ENCODE measurements at regions not wholly inside any gene's neighbourhood (a gene's known extent, or its start where the extent isn't known, plus 50 kb on each side); places are given as distances from the start of the nearest gene placed in this dataset.

GRCh38 chr17:13865650-13866049 is 203.7 kb upstream of the COX10 start:
- no peak for TF ChIP-seq POLR2AphosphoS5 (IDR thresholded peaks at IDR 0.05; ENCODE audit: low read depth)
- no peak for TF ChIP-seq STAT1 (IDR thresholded peaks at IDR 0.05; ENCODE audit: unreplicated experiment)
- TF ChIP-seq, protein P1, sequence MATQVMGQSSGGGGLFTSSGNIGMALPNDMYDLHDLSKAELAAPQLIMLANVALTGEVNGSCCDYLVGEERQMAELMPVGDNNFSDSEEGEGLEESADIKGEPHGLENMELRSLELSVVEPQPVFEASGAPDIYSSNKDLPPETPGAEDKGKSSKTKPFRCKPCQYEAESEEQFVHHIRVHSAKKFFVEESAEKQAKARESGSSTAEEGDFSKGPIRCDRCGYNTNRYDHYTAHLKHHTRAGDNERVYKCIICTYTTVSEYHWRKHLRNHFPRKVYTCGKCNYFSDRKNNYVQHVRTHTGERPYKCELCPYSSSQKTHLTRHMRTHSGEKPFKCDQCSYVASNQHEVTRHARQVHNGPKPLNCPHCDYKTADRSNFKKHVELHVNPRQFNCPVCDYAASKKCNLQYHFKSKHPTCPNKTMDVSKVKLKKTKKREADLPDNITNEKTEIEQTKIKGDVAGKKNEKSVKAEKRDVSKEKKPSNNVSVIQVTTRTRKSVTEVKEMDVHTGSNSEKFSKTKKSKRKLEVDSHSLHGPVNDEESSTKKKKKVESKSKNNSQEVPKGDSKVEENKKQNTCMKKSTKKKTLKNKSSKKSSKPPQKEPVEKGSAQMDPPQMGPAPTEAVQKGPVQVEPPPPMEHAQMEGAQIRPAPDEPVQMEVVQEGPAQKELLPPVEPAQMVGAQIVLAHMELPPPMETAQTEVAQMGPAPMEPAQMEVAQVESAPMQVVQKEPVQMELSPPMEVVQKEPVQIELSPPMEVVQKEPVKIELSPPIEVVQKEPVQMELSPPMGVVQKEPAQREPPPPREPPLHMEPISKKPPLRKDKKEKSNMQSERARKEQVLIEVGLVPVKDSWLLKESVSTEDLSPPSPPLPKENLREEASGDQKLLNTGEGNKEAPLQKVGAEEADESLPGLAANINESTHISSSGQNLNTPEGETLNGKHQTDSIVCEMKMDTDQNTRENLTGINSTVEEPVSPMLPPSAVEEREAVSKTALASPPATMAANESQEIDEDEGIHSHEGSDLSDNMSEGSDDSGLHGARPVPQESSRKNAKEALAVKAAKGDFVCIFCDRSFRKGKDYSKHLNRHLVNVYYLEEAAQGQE (IDR thresholded peaks at IDR 0.05; ENCODE audit: unreplicated experiment), result no peak
- TF ChIP-seq CTCF (conservative IDR thresholded peaks at IDR 0.05; ENCODE audit: low read depth in 2 of 2), result no peak
- no peak for TF ChIP-seq CREB1 (CRISPR knock-in tag; IDR thresholded peaks at IDR 0.05; ENCODE audit: low read depth)
- TF ChIP-seq EZH2phosphoT487 (IDR thresholded peaks at IDR 0.05; ENCODE audit: unreplicated experiment), result no peak
- no peak for TF ChIP-seq EZH2 (IDR thresholded peaks at IDR 0.05; ENCODE audit: low read depth, unreplicated experiment)
- TF ChIP-seq NANOG (IDR thresholded peaks at IDR 0.05; ENCODE audit: borderline replicate concordance), result no peak
- TF ChIP-seq ZNF331 (CRISPR knock-in tag; IDR thresholded peaks at IDR 0.05; ENCODE audit: low read depth), result no peak
- TF ChIP-seq, protein P2, sequence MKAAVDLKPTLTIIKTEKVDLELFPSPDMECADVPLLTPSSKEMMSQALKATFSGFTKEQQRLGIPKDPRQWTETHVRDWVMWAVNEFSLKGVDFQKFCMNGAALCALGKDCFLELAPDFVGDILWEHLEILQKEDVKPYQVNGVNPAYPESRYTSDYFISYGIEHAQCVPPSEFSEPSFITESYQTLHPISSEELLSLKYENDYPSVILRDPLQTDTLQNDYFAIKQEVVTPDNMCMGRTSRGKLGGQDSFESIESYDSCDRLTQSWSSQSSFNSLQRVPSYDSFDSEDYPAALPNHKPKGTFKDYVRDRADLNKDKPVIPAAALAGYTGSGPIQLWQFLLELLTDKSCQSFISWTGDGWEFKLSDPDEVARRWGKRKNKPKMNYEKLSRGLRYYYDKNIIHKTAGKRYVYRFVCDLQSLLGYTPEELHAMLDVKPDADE (IDR thresholded peaks at IDR 0.05), result no peak
- no peak for TF ChIP-seq JUNB (IDR thresholded peaks at IDR 0.05; ENCODE audit: unreplicated experiment)
- TF ChIP-seq ZNF114 (CRISPR knock-in tag; IDR thresholded peaks at IDR 0.05), result no peak
- no peak for TF ChIP-seq ZNF462 (CRISPR knock-in tag; IDR thresholded peaks at IDR 0.05)

Data from GM23338 (cell line).